ENCODE measurements at regions not wholly inside any gene's neighbourhood (a gene's known extent, or its start where the extent isn't known, plus 50 kb on each side); places are given as distances from the start of the nearest gene placed in this dataset.

- TF ChIP-seq CTCF (IDR thresholded peaks at IDR 0.05): no peak
Measured at GRCh38 chr20:24768201-24768636, 180.8 kb upstream of the CST7 start.

- no peak for TF ChIP-seq CTCF (IDR thresholded peaks at IDR 0.05)
Measured at GRCh38 chr20:24768713-24769601, 180.1 kb upstream of the CST7 start.

- no peak for TF ChIP-seq CTCF (IDR thresholded peaks at IDR 0.05)
Measured at GRCh38 chr20:24769878-24770627, 179.0 kb upstream of the CST7 start.

GRCh38 chr20:24770628-24771541 lies 178.2 kb upstream of the CST7 start:
- TF ChIP-seq CTCF (IDR thresholded peaks at IDR 0.05): no peak

GRCh38 chr20:24771542-24772061 lies 177.5 kb upstream of the CST7 start:
- TF ChIP-seq CTCF (IDR thresholded peaks at IDR 0.05): no peak

- no peak for TF ChIP-seq CTCF (IDR thresholded peaks at IDR 0.05)
Measured at GRCh38 chr20:24772667-24773066, 176.4 kb upstream of the CST7 start.

- TF ChIP-seq CTCF (IDR thresholded peaks at IDR 0.05): no peak
Measured at GRCh38 chr20:24773168-24773567, 175.9 kb upstream of the CST7 start.

All from LNCAP (cell line).